ENCODE measurements at regions not wholly inside any gene's neighbourhood (a gene's known extent, or its start where the extent isn't known, plus 50 kb on each side); places are given as distances from the start of the nearest gene placed in this dataset.

- intact Hi-C loops (cut with DNase I) = no loop called here
- ATAC-seq = no peak
These were observed 505.4 kb upstream of the MYT1L start for GRCh38 chr2:2836343-2837070.

GRCh38 chr2:2834516-2835254 is 503.6 kb upstream of the MYT1L start:
- Histone ChIP-seq H3K36me3 (no peaks in the 10 kb centered on the region), H3K27me3 (no peaks in the 10 kb centered on the region), H3K27ac (no peak overlapping the region), H3K4me3 (no peak overlapping the region), H3K4me1 (no peaks in the 10 kb centered on the region), H3K9me3 (no peaks in the 10 kb centered on the region)
- DNase-seq (no peak), ATAC-seq (no peak)
- no peak for TF ChIP-seq CTCF (IDR thresholded peaks at IDR 0.05)
- intact Hi-C loops (cut with DNase I) = no loop called here

More at GRCh38 chr2:2836343-2837070, 505.4 kb upstream of the MYT1L start:
- no peak for DNase-seq
- Histone ChIP-seq H3K27me3 (no peaks in the 10 kb centered on the region), H3K4me3 (no peak overlapping the region), H3K9me3 (no peaks in the 10 kb centered on the region), H3K27ac (no peak overlapping the region), H3K36me3 (no peaks in the 10 kb centered on the region), H3K4me1 (no peaks in the 10 kb centered on the region)
- no peak for TF ChIP-seq CTCF (IDR thresholded peaks at IDR 0.05)

GRCh38 chr2:2834105-2834504 is 503.0 kb upstream of the MYT1L start:
- Histone ChIP-seq H3K4me1 (no peaks in the 10 kb centered on the region), H3K27me3 (no peaks in the 10 kb centered on the region), H3K36me3 (no peaks in the 10 kb centered on the region), H3K9me3 (no peaks in the 10 kb centered on the region), H3K27ac (no peak overlapping the region), H3K4me3 (no peak overlapping the region)
- ATAC-seq (no peak), DNase-seq (no peak)
- intact Hi-C loops (cut with DNase I) = no loop called here
- no peak for TF ChIP-seq CTCF (IDR thresholded peaks at IDR 0.05)

GRCh38 chr2:2832657-2833056 is 501.6 kb upstream of the MYT1L start:
- H3K36me3 ChIP-seq = no peaks in the 10 kb centered on the region
- DNase-seq (no peak), ATAC-seq (no peak)
- intact Hi-C loops (cut with DNase I) = no loop called here
- no peaks in the 10 kb centered on the region for H3K4me1 ChIP-seq
- TF ChIP-seq CTCF (IDR thresholded peaks at IDR 0.05) = no peak
- H3K27ac ChIP-seq = no peak overlapping the region
- no peak overlapping the region for H3K4me3 ChIP-seq
- H3K9me3 ChIP-seq = no peaks in the 10 kb centered on the region
- H3K27me3 ChIP-seq = no peaks in the 10 kb centered on the region

- no peaks in the 10 kb centered on the region for H3K9me3 ChIP-seq
- H3K27me3 ChIP-seq = no peaks in the 10 kb centered on the region
- H3K4me3 ChIP-seq = no peak overlapping the region
- no peaks in the 10 kb centered on the region for H3K4me1 ChIP-seq
- TF ChIP-seq CTCF (IDR thresholded peaks at IDR 0.05) = no peak
- DNase-seq = peak; percentile 2
- intact Hi-C loops (cut with DNase I) = no loop called here
- ATAC-seq = no peak
- H3K36me3 ChIP-seq = no peaks in the 10 kb centered on the region
- no peak overlapping the region for H3K27ac ChIP-seq
These were observed 500.6 kb upstream of the MYT1L start for GRCh38 chr2:2831633-2832032.

Measured in upper lobe of right lung (tissue), 1 donor.